ENCODE measurements at regions not wholly inside any gene's neighbourhood (a gene's known extent, or its start where the extent isn't known, plus 50 kb on each side); places are given as distances from the start of the nearest gene placed in this dataset.

- no peak for TF ChIP-seq CTCF (IDR thresholded peaks at IDR 0.05)
- no peak for TF ChIP-seq EZH2 (IDR thresholded peaks at IDR 0.05)
Observed at GRCh38 chr10:31621733-31622132, 302.7 kb downstream of the ZEB1 start.
